Fibroblast of lung (primary cell): ENCODE measurements at regions not wholly inside any gene's neighbourhood (a gene's known extent, or its start where the extent isn't known, plus 50 kb on each side); places are given as distances from the start of the nearest gene placed in this dataset.

Experiments
- CTCF ChIP-seq, 2 donors: IDR thresholded peaks in 1 of 2; conservative IDR thresholded peaks in 1 of 2; 1 replicate in 1 of 2; 2 replicates in 1 of 2; pipeline ENCODE4 v1.5.1; 2011 to 2012; ENCODE audit warnings: low read length in 2 of 2, control low read depth in 1 of 2, inconsistent platforms in 1 of 2, low read depth in 1 of 2, mild to moderate bottlenecking in 1 of 2
- EZH2 ChIP-seq: IDR thresholded peaks from 2 replicates; pipeline ENCODE4 v1.5.1; 2012; ENCODE audit warnings: low read length, control low read depth, mild to moderate bottlenecking; ENCODE audit errors: missing control alignments

- TF ChIP-seq CTCF (conservative IDR thresholded peaks at IDR 0.05 in 1 of 2, IDR thresholded peaks at IDR 0.05 in 1 of 2; ENCODE audit: low read depth in 1 of 2, low read length in 2 of 2) = no peak
- no peak for TF ChIP-seq EZH2
Observed at GRCh38 chr3:192011137-192011536, 550.2 kb downstream of the PYDC2 start.
